Fibroblast of lung (primary cell): ENCODE measurements at regions not wholly inside any gene's neighbourhood (a gene's known extent, or its start where the extent isn't known, plus 50 kb on each side); places are given as distances from the start of the nearest gene placed in this dataset.

Experiments used
- EZH2 ChIP-seq: IDR thresholded peaks from 2 replicates; pipeline ENCODE4 v1.5.1; 2012; ENCODE audit warnings: low read length, control low read depth, mild to moderate bottlenecking; ENCODE audit errors: missing control alignments
- TF ChIP-seq, protein P1 (sequence below), 2 donors: IDR thresholded peaks in 1 of 2; conservative IDR thresholded peaks in 1 of 2; 1 replicate in 1 of 2; 2 replicates in 1 of 2; pipeline ENCODE4 v1.5.1; 2011 to 2012; ENCODE audit warnings: low read length in 2 of 2, control low read depth in 1 of 2, inconsistent platforms in 1 of 2, low read depth in 1 of 2, mild to moderate bottlenecking in 1 of 2

GRCh38 chr22:27667121-27667843, 134.3 kb downstream of the MN1 start:
- TF ChIP-seq, protein P1, sequence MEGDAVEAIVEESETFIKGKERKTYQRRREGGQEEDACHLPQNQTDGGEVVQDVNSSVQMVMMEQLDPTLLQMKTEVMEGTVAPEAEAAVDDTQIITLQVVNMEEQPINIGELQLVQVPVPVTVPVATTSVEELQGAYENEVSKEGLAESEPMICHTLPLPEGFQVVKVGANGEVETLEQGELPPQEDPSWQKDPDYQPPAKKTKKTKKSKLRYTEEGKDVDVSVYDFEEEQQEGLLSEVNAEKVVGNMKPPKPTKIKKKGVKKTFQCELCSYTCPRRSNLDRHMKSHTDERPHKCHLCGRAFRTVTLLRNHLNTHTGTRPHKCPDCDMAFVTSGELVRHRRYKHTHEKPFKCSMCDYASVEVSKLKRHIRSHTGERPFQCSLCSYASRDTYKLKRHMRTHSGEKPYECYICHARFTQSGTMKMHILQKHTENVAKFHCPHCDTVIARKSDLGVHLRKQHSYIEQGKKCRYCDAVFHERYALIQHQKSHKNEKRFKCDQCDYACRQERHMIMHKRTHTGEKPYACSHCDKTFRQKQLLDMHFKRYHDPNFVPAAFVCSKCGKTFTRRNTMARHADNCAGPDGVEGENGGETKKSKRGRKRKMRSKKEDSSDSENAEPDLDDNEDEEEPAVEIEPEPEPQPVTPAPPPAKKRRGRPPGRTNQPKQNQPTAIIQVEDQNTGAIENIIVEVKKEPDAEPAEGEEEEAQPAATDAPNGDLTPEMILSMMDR (conservative IDR thresholded peaks at IDR 0.05 in 1 of 2, IDR thresholded peaks at IDR 0.05 in 1 of 2; ENCODE audit: low read depth in 1 of 2, low read length in 2 of 2): no peak
- TF ChIP-seq EZH2: no peak
